ENCODE measurements at regions not wholly inside any gene's neighbourhood (a gene's known extent, or its start where the extent isn't known, plus 50 kb on each side); places are given as distances from the start of the nearest gene placed in this dataset.

DNA sequence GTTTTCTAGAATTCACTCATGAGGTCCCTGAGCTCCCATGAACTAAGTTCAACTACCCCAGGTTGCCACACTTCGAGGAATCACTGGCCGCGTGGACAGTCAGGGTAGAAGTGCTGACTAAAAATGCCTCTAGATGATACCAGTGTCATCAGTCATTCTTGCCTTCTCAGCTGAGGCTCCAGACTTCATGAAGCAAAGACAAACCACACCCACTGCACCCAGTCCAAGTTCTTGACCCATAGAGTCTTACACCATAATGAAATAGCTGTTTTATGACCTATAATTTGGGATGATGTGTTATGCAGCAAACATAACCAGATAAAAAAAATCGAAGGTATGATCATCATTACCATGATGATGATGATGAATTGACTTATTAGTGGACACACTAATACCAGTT lies 632.9 kb upstream of the TLE4 start:
- Histone ChIP-seq H3K27ac (ENCODE audit: low read depth, low read length) (no peak overlapping the region), H3K18ac (ENCODE audit: extremely low read depth, low read length) (no peak overlapping the region), H3K9ac (replicated peaks in 1 of 4; ENCODE audit: extremely low read depth in 1 of 4, low read depth in 3 of 4, low read length in 3 of 4) (no peak overlapping the region), H3K4me1 (replicated peaks in 1 of 4; ENCODE audit: control insufficient read depth in 3 of 4, insufficient read depth in 4 of 4, low read length in 3 of 4) (peaks cover 0 to 2% (median 0%) of the 10 kb centered on the region in 4 experiments; a peak in 1 of 7 replicates), H3K36me3 (ENCODE audit: control insufficient read depth in 2 of 4, insufficient read depth in 4 of 4, low read length in 3 of 4) (no peaks in the 10 kb centered on the region), H3K79me1 (ENCODE audit: low read depth, low read length) (no peaks in the 10 kb centered on the region), H2AK5ac (ENCODE audit: low read depth, low read length) (no peak overlapping the region), H3K4me3 (ENCODE audit: extremely low read depth in 1 of 4, insufficient read depth in 2 of 4, low read depth in 3 of 4, low read length in 4 of 4) (no peak overlapping the region), H4K91ac (replicated peaks; ENCODE audit: insufficient read length, low read length) (no peak overlapping the region), H3K79me2 (ENCODE audit: control insufficient read depth in 1 of 2, insufficient read depth in 2 of 2, low read length in 2 of 2) (no peaks in the 10 kb centered on the region), H2BK15ac (ENCODE audit: low read length) (no peak overlapping the region), H2BK20ac (ENCODE audit: low read length) (no peak overlapping the region), H4K20me1 (replicated peaks in 1 of 2; ENCODE audit: control insufficient read depth in 1 of 2, insufficient read depth in 2 of 2, low read length in 2 of 2) (no peaks in the 10 kb centered on the region), H3K4ac (replicated peaks; ENCODE audit: insufficient read length, low read depth, low read length) (no peak overlapping the region), H3K23ac (ENCODE audit: insufficient read length) (no peak overlapping the region), H3K27me3 (replicated peaks in 1 of 4; ENCODE audit: control insufficient read depth in 3 of 4, extremely low read depth in 1 of 4, insufficient read depth in 3 of 4, low read length in 3 of 4) (no peaks in the 10 kb centered on the region), H3K9me3 (ENCODE audit: insufficient read depth in 2 of 2, low read depth in 1 of 2, low read length in 1 of 2) (no peaks in the 10 kb centered on the region), H3K14ac (ENCODE audit: insufficient read length) (no peak overlapping the region), H3K4me2 (ENCODE audit: insufficient read depth in 1 of 2, low read depth in 2 of 2, low read length in 2 of 2) (no peak overlapping the region), H2BK120ac (replicated peaks; ENCODE audit: low read depth, low read length) (no peak overlapping the region), H2BK12ac (ENCODE audit: low read depth, low read length) (no peak overlapping the region), H4K5ac (ENCODE audit: insufficient read length, low read depth, low read length) (no peak overlapping the region), H3K23me2 (ENCODE audit: low read depth, low read length) (no peaks in the 10 kb centered on the region), H3K56ac (replicated peaks; ENCODE audit: insufficient read length, low read depth, low read length) (no peak overlapping the region), H2AFZ (ENCODE audit: low read length) (no peak overlapping the region), H4K8ac (ENCODE audit: extremely low read depth, insufficient read depth, low read length) (no peak overlapping the region), H2BK5ac (ENCODE audit: low read depth, low read length) (no peak overlapping the region)
- FAIRE-seq (no peak), DNase-seq (ENCODE audit: low read depth in 1 of 2, low spot score in 2 of 2) (no peak)
- ChIA-PET CTCF (ENCODE audit: partially characterized antibody) (interaction anchor here (0.5 kb wide), 1 partner anchor 204 kb away, joined by 3 read pairs; no protein-coding TSS in a partner anchor), POLR2A (ENCODE audit: partially characterized antibody) (interaction anchor here (0.7 kb wide), 1 partner anchor 18 kb away, joined by 3 read pairs; no protein-coding TSS in a partner anchor)
- WGBS, 2 experiments (ENCODE audit: extremely low coverage in 1 of 2, insufficient coverage in 1 of 2, insufficient read length in 1 of 2, insufficient replicate concordance in 2 of 2, low coverage in 1 of 2, low lambda C conversion rate in 2 of 2, missing lambda C conversion rate in 1 of 2), result 90% methylated on average over 4 of the region's 4 CpGs; no CpG with 5 or more reads in 1 of the 2 experiments
- TF ChIP-seq NANOG (IDR thresholded peaks at IDR 0.05; ENCODE audit: insufficient read depth, low read depth, low read length, poor library complexity, severe bottlenecking) (no peak), KDM4A (IDR thresholded peaks at IDR 0.05; ENCODE audit: low read depth, low read length, severe bottlenecking) (no peak), SAP30 (IDR thresholded peaks at IDR 0.05; ENCODE audit: insufficient read depth, insufficient replicate concordance, low read length) (no peak), POLR2AphosphoS5 (IDR thresholded peaks at IDR 0.05; ENCODE audit: low read depth, low read length) (no peak), CTBP2 (IDR thresholded peaks at IDR 0.05; ENCODE audit: borderline replicate concordance, insufficient read depth, insufficient read length, low read length) (no peak), POLR2A (IDR thresholded peaks at IDR 0.05; ENCODE audit: control extremely low read depth in 1 of 2, low read depth in 2 of 2, low read length in 2 of 2) (no peak), ZNF274 (IDR thresholded peaks at IDR 0.05; ENCODE audit: borderline replicate concordance, extremely low read depth, low read length) (no peak), CEBPB (IDR thresholded peaks at IDR 0.05; ENCODE audit: low read depth, low read length) (no peak), HDAC6 (IDR thresholded peaks at IDR 0.05; ENCODE audit: low read depth, low read length) (no peak), SP2 (IDR thresholded peaks at IDR 0.05; ENCODE audit: low read length) (no peak), RAD21 (IDR thresholded peaks at IDR 0.05 in 1 of 2, conservative IDR thresholded peaks at IDR 0.05 in 1 of 2; ENCODE audit: low read depth in 2 of 2, low read length in 2 of 2) (no peak), CBX8 (IDR thresholded peaks at IDR 0.05; ENCODE audit: borderline replicate concordance, low read depth, low read length) (no peak)
- TF ChIP-seq, protein P1, sequence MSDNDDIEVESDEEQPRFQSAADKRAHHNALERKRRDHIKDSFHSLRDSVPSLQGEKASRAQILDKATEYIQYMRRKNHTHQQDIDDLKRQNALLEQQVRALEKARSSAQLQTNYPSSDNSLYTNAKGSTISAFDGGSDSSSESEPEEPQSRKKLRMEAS (IDR thresholded peaks at IDR 0.05), result no peak
